Upper lobe of right lung (tissue), 1 donor: ENCODE measurements at regions not wholly inside any gene's neighbourhood (a gene's known extent, or its start where the extent isn't known, plus 50 kb on each side); places are given as distances from the start of the nearest gene placed in this dataset.

Experiments
- ATAC-seq: fragments of 200-7000 bp; cut with Tn5 transposase; one replicate; pipeline ENCODE4 v1.9.1; 2020; ENCODE audit warnings: mild to moderate bottlenecking, moderate library complexity
- DNase-seq: peaks from one replicate; pipeline ENCODE4 v3.0.0-alpha.2; 2020
- H3K27ac ChIP-seq: fragments of 200-600 bp; one replicate; pipeline ENCODE4 v1.8.0; 2022
- H3K27me3 ChIP-seq: fragments of 200-600 bp; one replicate; pipeline ENCODE4 v1.8.0; 2022; ENCODE audit warnings: mild to moderate bottlenecking
- H3K36me3 ChIP-seq: fragments of 200-600 bp; one replicate; pipeline ENCODE4 v1.8.0; 2022
- H3K4me1 ChIP-seq: fragments of 200-600 bp; one replicate; pipeline ENCODE4 v1.8.0; 2022
- H3K4me3 ChIP-seq: fragments of 200-600 bp; one replicate; pipeline ENCODE4 v1.8.0; 2022; ENCODE audit warnings: mild to moderate bottlenecking
- H3K9me3 ChIP-seq: fragments of 200-600 bp; one replicate; pipeline ENCODE4 v1.8.0; 2022
- intact Hi-C: fragments of 100-400 bp; cut with DNase I; formaldehyde crosslinking; loops from one replicate; pipeline ENCODE4 v1.11.0; 2022
- TF ChIP-seq, protein P1 (sequence below): fragments of 200-600 bp; IDR thresholded peaks from one replicate; pipeline ENCODE4 v1.8.0; 2022; ENCODE audit warnings: antibody characterized with exemption
- donor health status: DM: no; HTN: yes; CAD: no; lungs with severe emphysema.

DNA sequence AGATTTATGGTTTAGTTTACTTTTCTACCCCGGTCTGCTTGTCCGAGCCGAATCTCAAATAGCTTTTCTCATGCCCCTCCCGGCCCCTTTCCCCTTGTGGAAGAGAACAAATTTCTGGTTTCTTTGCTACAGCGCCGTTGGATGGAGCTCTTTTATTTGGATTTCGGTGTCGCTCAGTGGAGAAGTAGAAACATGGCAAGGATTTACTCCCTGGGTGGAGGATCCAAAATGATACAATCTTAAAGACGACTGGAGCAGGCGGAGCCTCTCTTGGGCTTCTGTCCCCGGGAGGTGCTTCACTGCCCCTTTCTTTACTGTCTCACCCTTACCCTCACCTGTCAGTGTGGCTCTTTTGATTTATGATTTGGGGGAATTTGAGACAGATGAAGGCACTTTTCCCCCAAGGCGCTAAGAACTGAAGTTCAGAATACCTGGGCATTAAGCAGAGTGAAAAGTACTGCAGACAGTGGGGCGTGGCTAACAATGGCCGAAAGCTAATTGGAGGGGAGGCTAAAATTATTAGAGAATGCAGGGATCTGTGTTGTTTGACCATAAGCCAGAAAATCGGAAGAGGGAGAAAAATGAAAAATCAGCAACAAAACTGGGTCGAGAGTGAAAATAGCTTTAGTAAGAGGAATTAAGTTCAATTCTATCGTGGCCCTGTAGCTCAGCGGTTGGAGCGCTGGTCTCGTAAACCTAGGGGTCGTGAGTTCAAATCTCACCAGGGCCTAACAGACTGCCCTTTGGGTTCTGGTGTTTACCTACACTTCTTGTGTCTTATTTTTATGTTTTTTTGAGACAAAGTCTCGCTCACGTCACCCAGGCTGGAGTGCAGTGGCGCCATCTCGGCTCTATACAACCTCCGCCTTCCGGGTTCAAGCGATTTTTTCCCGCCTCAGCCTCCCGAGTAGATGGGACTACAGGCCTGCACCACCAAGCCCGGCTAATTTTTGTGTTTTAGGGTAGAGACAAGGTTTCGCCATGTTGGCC is 145.1 kb upstream of the ZNF184 start:
- H3K9me3 ChIP-seq: no peaks in the 10 kb centered on the region
- H3K27me3 ChIP-seq: peaks cover 73% of the 10 kb centered on the region
- no peaks in the 10 kb centered on the region for H3K36me3 ChIP-seq
- no peak for ATAC-seq
- TF ChIP-seq, protein P1, sequence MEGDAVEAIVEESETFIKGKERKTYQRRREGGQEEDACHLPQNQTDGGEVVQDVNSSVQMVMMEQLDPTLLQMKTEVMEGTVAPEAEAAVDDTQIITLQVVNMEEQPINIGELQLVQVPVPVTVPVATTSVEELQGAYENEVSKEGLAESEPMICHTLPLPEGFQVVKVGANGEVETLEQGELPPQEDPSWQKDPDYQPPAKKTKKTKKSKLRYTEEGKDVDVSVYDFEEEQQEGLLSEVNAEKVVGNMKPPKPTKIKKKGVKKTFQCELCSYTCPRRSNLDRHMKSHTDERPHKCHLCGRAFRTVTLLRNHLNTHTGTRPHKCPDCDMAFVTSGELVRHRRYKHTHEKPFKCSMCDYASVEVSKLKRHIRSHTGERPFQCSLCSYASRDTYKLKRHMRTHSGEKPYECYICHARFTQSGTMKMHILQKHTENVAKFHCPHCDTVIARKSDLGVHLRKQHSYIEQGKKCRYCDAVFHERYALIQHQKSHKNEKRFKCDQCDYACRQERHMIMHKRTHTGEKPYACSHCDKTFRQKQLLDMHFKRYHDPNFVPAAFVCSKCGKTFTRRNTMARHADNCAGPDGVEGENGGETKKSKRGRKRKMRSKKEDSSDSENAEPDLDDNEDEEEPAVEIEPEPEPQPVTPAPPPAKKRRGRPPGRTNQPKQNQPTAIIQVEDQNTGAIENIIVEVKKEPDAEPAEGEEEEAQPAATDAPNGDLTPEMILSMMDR: no peak
- H3K27ac ChIP-seq: no peak overlapping the region
- intact Hi-C loops: no loop called here
- peak overlapping the region; percentile 24 for H3K4me3 ChIP-seq
- no peak for DNase-seq
- no peaks in the 10 kb centered on the region for H3K4me1 ChIP-seq

DNA sequence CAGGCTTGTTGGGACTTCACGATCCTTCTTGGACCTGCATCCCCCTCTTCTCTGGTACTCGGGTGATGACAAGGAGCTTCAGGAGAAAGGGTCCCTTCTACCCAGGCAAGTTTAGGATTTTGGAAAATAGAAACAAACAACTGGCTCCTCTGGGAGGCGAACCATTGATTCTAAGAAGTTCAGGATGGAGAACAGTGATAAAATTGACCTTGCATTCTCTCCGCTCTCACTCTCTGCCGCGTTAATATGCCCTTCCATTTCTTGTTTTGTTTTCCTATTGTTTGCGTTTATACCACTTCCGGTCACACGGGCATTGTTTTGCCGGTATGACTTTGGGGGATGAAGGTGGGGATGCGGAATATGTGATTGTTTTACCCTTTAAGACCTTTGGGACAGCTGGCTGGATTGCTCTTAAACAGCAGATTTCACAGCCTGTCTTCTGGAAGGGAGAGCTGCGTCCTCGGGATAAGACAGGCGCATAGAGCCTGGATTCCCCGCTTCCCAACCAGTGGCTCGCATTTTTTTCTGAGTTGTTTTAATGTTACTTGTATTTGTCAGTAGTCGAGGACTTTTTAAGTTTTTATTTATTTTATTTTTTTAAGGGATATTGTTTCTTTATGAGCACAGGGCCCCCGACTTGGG is 144.3 kb upstream of the ZNF184 start:
- intact Hi-C loops: no loop called here
- no peak overlapping the region for H3K27ac ChIP-seq
- H3K27me3 ChIP-seq: peaks cover 73% of the 10 kb centered on the region
- DNase-seq: no peak
- no peak for ATAC-seq
- TF ChIP-seq, protein P1: no peak
- no peaks in the 10 kb centered on the region for H3K4me1 ChIP-seq
- no peaks in the 10 kb centered on the region for H3K36me3 ChIP-seq
- peak overlapping the region; percentile 24 for H3K4me3 ChIP-seq
- H3K9me3 ChIP-seq: no peaks in the 10 kb centered on the region

DNA sequence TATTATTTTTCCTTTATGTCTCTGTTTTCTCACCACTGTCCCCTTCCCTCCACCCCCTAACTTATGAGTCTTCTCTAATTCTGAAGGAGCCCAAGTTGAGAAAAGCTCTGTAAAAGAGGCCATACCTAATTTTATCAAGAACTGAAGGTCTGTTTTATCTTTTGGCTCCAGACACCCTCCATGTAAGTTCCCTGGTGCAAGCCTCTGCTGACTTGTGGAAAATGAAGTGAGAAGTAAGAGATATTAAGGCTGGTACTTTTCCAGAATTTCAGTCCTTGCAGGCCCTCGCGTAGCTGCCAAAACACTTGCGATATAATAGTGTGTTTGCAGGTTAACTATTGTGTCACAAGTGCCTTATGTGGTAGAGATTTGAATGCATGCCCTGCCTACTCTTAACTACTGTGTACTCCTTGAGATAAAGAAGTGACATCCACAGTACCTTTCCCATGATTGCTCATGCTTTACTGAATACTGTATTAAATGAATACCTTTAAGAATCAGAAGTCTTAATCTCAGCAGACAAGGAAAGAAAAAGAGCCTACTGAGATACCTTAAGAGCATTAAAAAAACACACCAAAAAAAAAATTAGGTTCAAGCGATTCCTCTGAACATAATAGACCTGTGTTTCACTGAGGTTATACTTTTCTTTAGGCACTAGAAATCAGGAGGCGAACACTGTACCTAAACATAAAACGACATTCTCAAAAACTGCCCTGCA is 143.6 kb upstream of the ZNF184 start:
- Histone ChIP-seq H3K27ac (no peak overlapping the region), H3K36me3 (no peaks in the 10 kb centered on the region), H3K4me1 (no peaks in the 10 kb centered on the region), H3K4me3 (no peak overlapping the region), H3K27me3 (peaks cover 67% of the 10 kb centered on the region), H3K9me3 (no peaks in the 10 kb centered on the region)
- no peak for ATAC-seq
- intact Hi-C loops: no loop called here
- no peak for DNase-seq
- TF ChIP-seq, protein P1: no peak

DNA sequence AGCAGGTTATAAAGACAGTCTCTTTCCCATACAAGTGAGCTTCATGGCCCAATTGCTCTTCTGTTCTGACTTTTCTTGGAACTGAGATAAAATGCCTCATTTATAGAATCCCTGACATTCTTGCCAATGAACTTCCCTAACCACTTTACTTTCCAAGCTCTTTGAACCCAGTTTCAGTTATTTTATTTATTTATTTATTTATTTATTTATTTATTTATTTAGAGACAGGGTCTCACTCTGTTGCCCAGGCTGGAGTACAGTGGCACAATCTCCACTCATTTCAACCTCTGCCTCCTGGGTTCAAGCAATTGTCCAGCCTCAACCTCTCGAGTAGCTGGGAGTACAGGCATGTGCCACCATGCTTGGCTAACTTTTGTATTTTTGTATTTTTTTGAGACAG is 138.5 kb upstream of the ZNF184 start:
- DNase-seq: no peak
- no peak for ATAC-seq
- H3K4me3 ChIP-seq: no peak overlapping the region
- intact Hi-C loops: no loop called here
- no peaks in the 10 kb centered on the region for H3K36me3 ChIP-seq
- H3K27ac ChIP-seq: no peak overlapping the region
- TF ChIP-seq, protein P1: no peak
- peaks cover 41% of the 10 kb centered on the region for H3K27me3 ChIP-seq
- H3K4me1 ChIP-seq: no peaks in the 10 kb centered on the region
- no peaks in the 10 kb centered on the region for H3K9me3 ChIP-seq

DNA sequence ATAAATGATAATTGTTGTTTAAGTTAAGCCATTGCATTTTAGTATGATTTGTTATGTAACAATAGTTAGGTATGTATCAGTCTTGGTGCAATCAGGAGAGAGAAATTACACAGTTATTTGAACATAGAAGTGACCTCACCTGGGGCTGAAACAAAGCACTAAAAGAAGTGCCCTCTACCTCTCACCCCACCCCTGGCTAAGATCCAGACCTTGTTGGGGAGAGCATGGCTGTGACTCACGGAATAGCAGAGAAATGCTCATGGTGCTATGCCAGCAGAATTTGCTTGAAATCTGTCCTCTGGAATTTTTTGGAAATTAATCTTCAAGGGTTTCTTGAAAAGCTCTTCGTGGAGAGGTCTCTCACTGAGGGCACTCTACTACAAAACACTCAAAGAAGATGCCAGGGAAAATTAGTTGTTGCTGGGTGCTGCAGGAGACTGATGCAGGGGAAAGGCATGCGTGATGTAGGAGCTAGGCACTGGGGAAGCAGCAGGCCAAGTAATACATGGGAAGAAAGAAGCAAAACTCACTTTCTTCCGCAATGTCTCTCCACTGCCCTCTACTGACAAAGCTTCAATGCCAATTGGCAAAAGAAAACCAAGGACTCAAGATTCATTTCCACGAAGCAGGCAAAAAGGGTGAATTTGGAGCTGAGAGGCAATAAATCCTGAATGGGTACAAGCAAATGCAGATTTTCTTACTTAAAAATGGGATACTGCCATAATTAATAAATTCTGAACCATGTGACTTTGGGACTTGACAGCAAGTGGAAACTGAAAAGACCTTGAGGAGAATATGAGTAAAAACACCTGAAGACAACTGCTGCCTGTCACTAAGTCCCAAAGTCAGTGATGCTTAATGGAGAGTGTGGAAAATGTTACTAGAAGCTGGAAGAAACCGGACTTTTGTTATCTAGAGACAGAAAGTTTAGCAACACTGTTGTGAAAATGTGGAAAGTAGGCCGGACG is 136.3 kb upstream of the ZNF184 start:
- intact Hi-C loops: no loop called here
- Histone ChIP-seq H3K27ac (no peak overlapping the region), H3K4me3 (no peak overlapping the region), H3K4me1 (no peaks in the 10 kb centered on the region), H3K9me3 (no peaks in the 10 kb centered on the region), H3K27me3 (peaks cover 43% of the 10 kb centered on the region), H3K36me3 (no peaks in the 10 kb centered on the region)
- no peak for DNase-seq
- ATAC-seq: peak; percentile 74
- TF ChIP-seq, protein P1: peak; percentile 57
